GM19035 (cell line): ENCODE measurements at regions not wholly inside any gene's neighbourhood (a gene's known extent, or its start where the extent isn't known, plus 50 kb on each side); places are given as distances from the start of the nearest gene placed in this dataset.
"Not testable (repeated sequence)": the region's sequence is repeated elsewhere in the genome, so short reads cannot be mapped to it uniquely, and the experiment has no call there.

Experiments used
- ATAC-seq: cut with Tn5 transposase; IDR thresholded peaks from one replicate; pipeline ENCODE4 v1.9.1; 2021; ENCODE audit not compliant: unreplicated experiment

GRCh38 chr6:137707590-137708360 is 159.3 kb upstream of the TNFAIP3 start:
- ATAC-seq, result peak; percentile 67

- ATAC-seq, result no peak
These were observed 158.6 kb upstream of the TNFAIP3 start for GRCh38 chr6:137708481-137708880.

GRCh38 chr6:137709424-137710236 is 157.4 kb upstream of the TNFAIP3 start:
- ATAC-seq, result no peak

DNA sequence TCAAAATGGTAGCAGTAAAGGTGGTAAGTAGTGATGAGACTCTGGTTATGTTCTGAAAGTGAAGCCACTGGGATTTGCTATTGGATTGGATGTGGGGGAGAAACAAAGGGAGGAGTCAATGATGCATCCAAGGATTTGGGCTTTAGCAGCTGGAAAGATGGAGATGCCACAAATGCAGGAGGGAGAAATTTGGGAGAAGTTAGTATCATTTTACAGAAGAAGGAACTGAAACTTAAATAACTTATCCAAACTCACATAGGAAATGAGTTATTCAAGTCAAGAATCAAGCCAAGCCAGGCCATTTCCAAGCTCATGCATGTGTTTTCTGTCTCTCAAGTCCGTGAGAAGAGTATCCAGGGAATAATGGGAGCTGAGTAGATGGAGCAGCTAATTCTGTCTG is 155.1 kb upstream of the TNFAIP3 start:
- no peak for ATAC-seq

DNA sequence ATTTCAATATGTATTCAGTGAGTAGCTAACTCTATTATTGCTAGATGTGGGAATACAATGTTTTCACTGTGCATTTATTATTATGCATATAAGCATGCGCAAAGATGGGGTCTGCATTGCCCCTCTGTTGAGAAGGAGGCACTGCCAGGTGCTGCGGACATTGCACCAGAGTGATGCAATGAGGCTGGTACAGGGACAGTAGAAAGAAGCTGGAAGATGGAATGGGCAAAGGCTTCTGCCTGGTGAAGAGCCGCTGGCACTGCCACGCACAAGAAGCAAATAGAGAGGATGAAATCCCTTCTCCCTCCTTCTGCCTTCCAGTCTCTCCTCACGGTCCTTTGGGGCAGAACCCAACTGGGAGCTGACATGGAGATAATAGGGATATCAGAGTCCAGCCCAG is 154.5 kb upstream of the TNFAIP3 start:
- ATAC-seq, result no peak

DNA sequence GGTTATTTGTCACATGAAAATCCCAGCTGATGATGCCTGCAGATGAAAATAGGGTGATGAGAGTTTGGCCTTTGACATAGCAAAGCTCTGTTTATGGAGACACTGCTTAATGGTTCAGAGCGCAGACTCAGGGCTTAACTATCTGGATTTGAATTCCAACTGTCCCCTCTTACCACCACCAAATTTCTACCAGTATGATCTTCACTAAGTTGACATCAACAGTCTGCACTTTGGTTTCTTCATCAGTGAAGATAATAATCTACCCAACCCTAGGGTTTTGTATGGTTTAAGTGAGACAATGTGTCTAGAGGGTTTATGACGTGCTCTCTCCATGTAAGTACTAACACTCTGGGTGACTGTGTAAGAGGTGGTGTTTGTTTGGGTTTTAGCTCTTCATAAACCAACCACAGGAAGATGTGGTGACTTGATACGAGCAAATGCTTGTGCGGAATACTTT is 151.4 kb upstream of the TNFAIP3 start:
- no peak for ATAC-seq

GRCh38 chr6:137717074-137718073 is 149.7 kb upstream of the TNFAIP3 start:
- ATAC-seq, result no peak

GRCh38 chr6:137718903-137719302 is 148.2 kb upstream of the TNFAIP3 start:
- ATAC-seq, result not testable (repeated sequence)

DNA sequence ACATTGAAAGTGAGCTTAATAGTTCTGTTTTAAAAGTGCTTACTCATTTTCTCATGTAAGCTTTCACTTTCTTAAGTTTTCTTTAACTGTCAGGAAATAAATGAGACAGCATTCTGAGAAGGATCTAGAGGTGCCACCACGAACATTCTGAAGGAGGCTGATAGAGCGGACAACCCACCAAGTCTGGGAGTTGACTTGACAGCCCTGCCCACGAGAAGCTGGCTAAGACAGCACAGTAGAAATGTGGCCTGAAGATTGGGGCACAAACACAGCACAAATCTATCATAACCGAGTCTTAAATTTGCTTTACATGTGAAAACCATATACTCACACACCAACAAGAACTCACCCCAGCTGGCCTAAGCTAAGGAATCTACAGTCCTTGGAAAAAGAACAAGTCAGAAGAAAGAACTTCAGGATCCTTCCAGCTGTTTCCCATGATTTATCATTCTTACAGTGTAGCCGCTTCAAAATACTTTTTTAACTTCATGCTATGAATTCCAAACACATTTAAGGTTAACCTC is 144.2 kb upstream of the TNFAIP3 start:
- ATAC-seq, result no peak

GRCh38 chr6:137723273-137724017 is 143.6 kb upstream of the TNFAIP3 start:
- ATAC-seq, result no peak

DNA sequence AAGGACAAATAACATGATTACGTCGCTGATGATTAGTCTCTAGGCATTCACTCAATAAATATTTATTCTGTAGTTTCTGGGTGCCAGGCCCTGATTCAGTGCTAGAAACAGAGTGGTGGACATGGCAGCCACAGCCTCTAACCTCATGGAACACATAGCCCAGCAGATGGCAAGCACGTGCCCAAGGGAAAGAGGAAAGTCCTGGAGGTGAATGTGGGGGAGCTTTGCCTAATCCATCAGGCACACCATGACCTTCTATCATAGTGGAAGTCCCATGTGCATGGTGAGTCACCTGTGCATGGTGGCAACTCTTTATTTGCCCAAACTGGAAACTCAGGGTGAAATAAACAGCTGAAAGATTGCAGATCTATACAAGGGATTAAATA is 143.0 kb upstream of the TNFAIP3 start:
- no peak for ATAC-seq

DNA sequence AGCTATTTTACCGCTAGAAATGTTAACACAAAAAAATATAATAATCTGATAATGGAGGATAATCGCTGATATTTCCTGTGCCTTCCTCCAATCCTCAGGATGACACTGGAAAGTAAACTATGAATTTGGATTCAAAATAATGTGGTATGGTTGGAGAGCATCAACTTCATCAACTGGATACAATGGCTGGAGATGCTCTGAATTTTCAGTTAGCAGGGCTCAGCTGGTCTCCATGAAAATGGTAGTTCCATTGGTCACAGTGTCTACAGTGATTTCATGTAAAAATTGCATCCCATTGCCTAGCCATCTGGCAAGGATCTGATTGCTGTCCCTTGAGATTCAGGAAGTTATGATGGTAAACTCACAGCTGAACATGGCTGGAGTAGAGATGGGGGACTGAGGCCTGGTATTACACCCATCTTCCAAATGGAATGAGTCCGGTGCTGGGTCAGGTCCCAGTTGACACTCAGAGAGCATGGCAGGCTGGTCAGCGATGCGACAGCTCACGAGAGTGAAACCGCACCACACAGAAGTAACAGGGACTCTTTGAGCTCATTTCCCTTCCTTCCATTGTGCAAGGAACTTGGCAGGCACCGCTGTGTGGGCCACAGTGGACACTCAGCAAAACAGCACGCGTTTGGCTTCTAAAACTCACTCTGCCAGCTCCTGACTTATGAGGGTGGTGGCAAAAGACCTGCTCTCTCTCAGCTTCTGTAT is 142.4 kb upstream of the TNFAIP3 start:
- ATAC-seq, result no peak

DNA sequence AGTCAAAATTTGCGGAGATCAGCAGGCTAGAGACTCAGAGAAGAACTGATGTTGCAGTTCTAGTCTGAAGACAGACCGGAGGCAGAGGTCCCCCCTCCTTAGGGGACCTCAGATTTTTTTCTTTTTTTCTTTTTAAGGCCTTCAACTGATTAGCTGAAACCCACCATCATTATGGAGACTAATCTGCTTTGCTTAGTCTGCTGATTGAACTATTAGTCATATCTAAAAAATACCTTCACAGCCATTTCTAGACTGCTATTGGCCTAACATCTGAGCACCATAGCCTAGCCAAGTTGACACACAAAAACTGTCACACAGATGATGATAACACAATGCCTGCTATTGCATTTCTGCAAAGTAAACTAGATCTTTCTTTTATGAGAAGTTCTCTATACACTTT is 141.1 kb upstream of the TNFAIP3 start:
- no peak for ATAC-seq

- no peak for ATAC-seq
These were observed 140.5 kb upstream of the TNFAIP3 start for GRCh38 chr6:137726582-137726981.

DNA sequence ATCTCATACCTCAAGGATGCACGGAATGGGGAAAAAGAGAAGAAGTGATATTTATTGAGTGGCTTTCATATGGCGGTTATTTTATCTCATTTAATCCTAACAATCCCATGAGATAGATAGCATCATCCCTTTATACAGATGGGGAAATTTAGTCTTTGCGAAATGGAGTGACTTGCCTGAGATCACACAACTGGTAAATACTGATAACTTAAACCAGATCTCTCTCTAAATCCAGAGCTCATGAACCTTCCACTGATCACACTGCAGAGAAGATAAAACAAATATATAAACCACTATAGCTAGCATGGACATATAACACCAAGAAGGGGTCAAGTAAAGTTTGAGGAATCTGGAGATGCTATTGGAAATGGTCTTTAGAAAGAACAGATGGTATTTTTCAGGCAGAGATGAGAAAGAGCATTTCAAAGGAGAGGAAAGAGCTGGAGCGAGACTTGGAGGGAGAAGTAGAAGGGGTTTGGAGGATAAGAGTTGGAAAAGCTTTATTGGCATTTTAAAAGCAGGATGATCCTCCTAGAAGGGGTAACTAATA is 139.8 kb upstream of the TNFAIP3 start:
- ATAC-seq, result no peak

DNA sequence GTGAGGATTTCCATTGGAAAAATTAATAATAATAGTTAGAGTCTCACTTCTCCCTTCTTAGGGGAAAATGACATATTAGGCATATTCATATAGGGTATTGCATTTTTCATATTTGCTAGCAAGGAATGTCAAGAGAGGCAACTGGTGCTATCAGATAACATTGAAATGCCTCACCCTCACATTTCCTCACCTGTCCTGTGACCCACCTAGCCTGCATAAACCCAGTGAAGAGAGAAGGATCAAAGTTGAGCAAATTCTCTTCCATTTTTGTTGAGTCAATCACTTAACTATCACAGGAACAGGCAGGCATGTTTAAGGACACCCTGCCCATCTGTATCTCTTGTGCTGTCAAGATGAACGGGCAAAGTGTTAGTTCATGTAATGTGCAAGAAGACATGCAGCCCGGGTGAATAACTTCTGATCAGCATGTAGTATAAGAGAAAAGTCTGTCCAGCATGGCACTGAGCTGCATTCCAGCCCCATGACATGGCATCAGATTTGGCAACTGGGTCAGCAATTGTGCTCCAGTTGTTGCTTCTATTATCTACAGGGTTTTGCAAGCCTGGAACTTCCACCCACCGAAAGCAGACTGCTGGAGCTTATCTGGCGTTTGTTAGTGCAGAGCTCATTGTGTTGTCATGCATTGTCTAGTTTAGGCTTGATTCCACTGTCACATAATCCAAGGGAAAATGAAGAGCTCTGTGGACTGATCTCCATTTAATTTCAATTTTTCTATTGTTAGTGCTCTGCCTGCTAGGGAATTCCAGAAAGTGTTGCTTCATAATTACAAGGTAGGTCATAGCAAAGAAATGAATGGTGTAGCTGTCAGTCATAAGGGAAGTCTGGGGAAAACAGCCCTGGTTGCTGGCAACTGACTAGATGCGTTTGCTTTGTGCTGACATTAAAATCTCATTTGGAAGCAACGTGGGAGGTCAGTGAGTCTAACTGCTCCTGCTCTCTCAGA is 138.4 kb upstream of the TNFAIP3 start:
- no peak for ATAC-seq

- ATAC-seq, result no peak
These were observed 137.0 kb upstream of the TNFAIP3 start for GRCh38 chr6:137729866-137730629.
